OCI-LY7 (cell line): ENCODE measurements at regions not wholly inside any gene's neighbourhood (a gene's known extent, or its start where the extent isn't known, plus 50 kb on each side); places are given as distances from the start of the nearest gene placed in this dataset.

Source experiments
- EZH2phosphoT487 ChIP-seq: fragments of 200-600 bp; sonication (generic); IDR thresholded peaks from 2 replicates; pipeline ENCODE4 v1.6.1; 2018; ENCODE audit warnings: low read depth, borderline replicate concordance, mild to moderate bottlenecking, mixed run types, antibody characterized with exemption, low read length, moderate library complexity, mixed read lengths
- TF ChIP-seq, protein P1 (sequence below): fragments of 200-600 bp; sonication (generic); conservative IDR thresholded peaks from 2 replicates; pipeline ENCODE4 v1.5.1; 2014; ENCODE audit warnings: mild to moderate bottlenecking, antibody characterized with exemption, low read length, moderate library complexity, mixed read lengths

GRCh38 chr2:81513328-81513727, 1208.8 kb upstream of the LRRTM1 start:
- TF ChIP-seq, protein P1, sequence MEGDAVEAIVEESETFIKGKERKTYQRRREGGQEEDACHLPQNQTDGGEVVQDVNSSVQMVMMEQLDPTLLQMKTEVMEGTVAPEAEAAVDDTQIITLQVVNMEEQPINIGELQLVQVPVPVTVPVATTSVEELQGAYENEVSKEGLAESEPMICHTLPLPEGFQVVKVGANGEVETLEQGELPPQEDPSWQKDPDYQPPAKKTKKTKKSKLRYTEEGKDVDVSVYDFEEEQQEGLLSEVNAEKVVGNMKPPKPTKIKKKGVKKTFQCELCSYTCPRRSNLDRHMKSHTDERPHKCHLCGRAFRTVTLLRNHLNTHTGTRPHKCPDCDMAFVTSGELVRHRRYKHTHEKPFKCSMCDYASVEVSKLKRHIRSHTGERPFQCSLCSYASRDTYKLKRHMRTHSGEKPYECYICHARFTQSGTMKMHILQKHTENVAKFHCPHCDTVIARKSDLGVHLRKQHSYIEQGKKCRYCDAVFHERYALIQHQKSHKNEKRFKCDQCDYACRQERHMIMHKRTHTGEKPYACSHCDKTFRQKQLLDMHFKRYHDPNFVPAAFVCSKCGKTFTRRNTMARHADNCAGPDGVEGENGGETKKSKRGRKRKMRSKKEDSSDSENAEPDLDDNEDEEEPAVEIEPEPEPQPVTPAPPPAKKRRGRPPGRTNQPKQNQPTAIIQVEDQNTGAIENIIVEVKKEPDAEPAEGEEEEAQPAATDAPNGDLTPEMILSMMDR: no peak
- TF ChIP-seq EZH2phosphoT487: no peak
